IPS DF 19.7 (cell line): ENCODE measurements at regions not wholly inside any gene's neighbourhood (a gene's known extent, or its start where the extent isn't known, plus 50 kb on each side); places are given as distances from the start of the nearest gene placed in this dataset.

Source experiments
- DNase-seq: peaks from one replicate; pipeline ENCODE4 v3.0.0-alpha.2; 2013; ENCODE audit warnings: low read depth, low spot score

DNA sequence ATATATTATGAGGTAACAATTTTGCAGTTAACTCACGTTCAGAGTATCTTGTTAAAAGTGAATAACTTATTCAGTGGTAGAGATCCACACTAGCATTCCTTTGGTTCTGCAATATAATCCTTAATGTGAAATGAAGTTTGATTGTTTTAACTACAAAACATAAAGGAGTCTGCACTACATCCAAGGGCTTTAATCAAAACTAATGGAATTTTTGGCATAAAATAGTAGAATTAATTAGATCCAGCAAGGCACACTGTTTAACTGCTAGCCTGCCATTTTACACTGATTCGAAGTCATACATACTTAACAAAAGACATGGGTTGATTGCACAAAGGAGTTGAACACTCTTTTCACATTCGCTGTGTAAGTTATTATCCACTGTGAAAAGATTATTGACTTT, 263.0 kb upstream of the ROBO2 start:
- no peak for DNase-seq

DNA sequence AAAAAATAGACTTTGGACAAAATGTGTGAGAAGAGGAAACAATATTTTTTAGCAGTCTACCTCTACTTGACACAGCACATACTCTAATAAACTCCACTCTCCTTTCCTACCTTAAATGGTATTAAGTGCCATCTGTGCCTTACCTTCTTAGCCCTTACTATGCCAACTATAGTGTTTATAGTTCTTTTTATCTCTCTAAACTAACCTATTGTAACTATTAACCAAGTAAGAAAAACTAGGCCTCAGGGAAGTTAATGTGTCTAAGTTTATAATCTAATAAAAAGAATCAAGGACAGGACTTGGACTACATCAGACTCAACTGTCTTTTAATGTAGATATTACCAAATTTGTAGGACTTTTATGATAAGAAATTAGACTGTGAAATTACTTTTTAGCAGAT, 251.7 kb upstream of the ROBO2 start:
- DNase-seq: no peak

DNA sequence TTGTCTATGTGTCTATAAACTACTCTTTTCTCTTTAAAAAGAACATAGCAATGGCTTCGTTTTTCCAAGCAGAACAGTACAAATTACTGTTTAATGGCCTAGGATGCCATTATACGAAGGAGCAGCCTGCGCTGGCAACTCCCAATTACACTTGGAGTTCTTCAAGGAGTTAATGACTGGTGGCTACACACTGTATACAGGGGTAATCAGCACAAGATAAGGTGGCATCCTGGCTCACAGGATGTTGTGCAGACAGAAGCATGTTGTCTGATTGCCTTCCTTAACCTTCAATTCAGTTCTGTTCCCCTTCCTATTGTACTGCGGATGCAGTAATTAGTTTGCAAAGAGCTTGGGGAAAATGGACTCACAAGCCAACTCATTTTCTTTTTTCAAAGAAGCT, 250.7 kb upstream of the ROBO2 start:
- peak; percentile 35 for DNase-seq

DNA sequence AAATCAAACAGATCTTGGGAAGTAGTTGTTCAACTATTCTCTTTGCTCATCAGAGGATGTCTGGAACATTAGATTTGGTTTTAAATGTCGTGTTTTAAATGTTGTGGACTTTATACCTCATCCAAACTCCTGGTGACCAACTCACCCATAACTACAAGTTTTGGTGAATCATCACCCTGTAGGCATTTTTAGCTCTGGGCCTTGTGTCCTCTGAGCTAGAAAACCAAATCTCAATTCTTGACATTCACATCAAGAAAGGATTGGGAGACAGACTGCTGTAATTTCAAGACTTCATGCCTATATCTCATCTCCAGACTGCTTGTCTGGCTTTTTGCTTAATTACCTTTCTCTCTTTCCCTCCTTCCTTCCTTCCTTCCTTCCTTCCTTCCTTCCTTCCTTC, 228.5 kb upstream of the ROBO2 start:
- no peak for DNase-seq

DNA sequence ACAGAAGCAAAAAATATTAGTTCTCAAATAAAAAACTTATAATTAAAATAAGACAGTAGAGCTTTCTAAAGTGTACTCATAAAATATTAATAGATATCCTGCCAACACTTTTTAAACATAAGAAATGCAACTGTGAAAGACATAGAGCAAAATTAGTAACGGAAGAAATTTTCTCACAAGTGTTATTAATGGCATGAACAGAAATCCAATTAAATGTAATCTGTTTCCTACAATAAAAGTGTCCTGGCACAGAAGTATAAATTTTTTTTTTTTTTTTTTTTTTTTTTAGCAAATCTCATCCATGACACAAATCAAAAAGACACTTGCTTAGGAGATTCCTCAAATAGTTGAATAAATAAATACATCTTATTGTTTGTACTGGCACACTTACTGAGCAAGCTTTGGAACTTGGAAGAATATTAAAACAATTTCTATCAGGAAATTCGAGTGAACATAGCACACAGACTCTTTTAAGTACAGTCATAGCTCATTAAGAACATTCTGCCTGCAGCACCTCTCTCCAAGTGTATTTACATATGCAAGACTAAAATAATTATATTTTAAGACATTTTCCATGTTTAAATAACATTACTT, 227.2 kb upstream of the ROBO2 start:
- DNase-seq: no peak

DNA sequence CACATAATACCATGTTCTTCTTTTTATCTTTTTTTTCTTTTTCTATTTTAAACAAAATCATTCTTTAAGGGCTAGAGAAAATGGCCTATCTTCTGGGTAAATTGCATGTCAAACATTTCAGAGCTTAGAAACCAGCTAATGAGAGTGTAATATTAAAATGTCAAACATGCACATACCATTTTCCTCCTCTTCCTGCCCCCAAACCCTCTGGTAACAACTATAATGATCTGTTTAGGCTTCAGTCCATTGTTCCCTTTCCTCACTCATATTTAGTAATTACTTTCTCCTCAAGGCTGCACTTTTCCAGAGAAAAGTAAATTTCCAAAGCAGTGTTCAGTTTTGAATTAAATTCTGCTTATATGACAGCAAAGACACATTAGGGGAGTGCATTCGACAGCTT, 224.3 kb upstream of the ROBO2 start:
- no peak for DNase-seq

DNA sequence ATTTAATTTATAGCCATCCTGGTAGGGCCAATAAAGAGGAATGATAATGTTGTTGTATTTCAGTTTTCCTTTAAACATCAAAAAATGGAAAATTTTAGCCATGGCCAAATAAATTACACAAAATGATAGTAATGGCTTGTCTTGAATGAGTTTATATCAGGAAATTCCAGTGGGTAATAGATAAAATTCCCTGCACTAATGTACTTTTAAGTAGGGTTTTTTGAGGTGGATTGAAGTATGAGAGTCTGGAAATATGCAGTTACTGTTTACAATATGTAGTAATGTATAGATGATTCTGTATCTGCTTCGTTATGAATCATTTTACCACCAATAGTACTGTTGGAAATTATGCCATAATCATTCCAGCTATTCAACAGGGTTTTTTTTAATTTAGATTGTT, 219.4 kb upstream of the ROBO2 start:
- DNase-seq: no peak

DNA sequence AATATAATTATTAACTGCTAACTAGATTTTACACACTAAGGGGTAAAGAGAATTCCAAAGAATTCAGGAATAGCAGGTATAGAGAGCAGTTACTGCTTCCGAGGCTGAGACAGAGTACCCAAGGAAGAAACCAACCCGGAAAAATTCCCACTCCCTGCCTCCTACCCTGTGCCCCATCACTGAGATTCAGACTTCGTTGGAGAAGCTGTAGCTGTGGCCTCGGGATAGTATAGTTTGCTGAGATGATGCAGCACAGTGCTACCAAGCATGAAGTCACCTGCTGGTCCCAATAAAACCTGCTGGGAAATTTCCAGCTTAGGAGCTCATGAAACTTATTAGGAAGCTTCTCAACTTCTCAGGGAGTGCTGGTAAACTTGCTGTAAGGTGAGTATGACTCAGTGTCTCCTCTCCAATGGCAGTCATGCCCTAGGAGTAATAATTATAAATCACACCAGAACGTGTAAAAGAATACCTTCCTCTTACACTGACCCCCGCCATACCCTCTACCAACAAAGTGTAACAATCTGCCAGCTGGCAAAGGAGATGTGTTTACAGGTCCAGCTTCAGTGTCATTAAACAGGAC, 215.2 kb upstream of the ROBO2 start:
- no peak for DNase-seq

DNA sequence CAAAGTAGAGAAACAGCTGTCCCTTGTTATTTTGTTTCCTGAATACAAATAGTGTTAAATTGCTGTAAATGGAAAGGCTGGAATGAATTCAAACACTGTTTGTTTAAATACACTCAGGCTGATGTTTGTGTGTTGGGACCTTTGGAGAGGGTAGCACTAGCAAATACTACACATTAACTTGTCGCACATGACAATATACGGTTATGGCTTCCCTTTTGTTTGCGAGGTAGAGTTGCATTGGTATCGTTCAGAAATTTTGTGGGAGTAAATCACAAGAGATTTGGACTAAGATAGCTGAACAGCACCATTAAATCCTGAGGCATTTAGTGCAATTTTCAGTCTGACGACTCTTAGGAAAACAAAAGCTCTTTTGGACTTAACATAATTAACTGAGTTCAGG, 213.0 kb upstream of the ROBO2 start:
- DNase-seq: no peak

DNA sequence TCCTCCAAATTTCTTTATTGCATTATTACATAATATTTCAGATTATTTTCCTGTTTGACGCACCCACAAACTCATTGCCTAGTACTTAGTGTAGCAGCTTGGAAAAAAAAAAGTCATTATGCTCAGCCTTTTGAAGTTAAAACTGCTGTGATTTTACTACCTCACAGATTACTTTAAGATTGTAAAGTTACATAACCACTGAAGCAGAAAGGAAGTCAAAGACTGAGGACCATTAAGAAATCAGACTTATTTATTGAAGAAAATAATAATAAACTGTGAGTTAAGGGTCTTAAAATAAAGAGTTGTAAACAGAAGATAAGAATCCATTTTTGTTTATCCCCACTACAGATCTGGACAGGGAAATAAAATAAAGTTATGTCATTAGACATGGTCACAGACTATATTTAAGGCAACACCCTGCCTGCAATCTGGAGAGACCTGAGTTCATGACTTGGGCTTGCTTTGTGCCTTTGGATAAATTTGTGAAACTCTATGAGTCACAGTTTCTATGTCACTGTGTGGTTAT, 212.1 kb upstream of the ROBO2 start:
- DNase-seq: no peak

DNA sequence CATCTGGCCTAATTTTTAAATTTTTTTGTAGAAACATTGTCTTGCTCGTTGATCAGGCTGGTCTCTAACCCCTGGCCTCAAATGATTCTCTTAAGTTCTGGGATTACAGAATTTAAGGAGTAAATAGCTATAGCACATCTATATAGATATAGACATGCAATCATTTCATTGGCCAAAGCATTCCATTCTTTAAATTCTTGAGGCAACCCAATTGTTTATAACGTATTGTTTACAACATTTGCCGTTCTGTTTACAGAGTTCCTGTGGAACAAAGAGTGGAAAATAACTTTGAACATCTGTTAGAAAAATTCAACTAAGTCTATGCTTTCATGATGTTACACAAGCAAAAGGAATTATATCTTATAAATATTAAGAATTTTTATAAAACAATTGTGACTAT, 205.2 kb upstream of the ROBO2 start:
- DNase-seq: no peak

DNA sequence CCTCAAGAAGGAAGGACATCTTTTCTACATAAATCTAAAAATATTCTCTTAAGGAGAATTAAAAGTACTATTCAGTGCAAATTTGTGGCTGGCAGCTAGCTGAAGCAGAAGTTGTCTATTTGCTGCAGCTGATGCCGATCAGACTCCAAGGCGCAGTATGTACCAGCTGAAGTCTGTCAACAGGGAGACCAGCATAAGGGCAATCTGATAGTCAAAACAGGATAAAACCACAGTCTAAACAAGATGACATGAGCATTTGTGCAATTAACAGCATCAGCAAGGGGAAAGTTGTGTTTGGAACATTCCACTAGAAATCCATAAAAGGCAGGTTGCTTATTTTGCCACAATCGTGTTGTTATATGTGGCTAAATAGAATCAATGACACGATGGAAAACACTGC, 198.2 kb upstream of the ROBO2 start:
- DNase-seq: no peak

DNA sequence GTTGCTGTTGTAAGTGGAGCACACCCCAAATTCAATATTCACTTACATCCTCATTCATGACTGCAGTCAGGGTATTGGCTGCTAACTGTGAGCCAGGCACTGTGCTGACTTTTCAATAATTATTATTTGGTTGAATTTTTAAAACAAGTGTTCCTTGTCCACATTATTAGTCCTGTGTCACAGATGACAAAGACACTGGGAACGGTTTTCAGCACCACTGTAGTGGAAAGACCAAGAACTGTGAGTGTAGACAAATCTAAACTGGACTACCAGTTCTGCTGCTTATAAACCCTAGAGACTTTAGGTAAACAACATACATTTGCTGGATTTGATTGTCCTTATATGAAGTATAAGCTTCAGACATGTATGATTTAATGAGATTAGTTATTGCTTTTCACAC, 197.7 kb upstream of the ROBO2 start:
- DNase-seq: no peak

DNA sequence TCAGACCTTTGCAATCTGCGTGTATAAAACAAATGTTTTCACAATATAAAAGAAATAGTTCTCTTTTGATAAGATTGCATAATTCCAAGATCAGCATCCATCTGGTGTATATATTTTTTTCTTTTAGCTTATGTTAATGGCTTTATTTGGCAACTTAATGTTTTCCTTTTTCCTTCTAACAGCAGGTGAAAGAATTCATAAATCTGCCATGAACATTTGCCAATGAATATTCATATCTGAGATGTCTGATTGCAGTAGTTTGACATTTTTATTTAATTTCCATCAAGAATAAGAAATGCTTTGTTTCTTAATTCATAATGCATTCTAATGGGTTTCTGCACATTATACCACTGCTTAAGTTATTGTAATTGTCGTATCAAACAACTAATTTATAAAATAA, 184.4 kb upstream of the ROBO2 start:
- no peak for DNase-seq

DNA sequence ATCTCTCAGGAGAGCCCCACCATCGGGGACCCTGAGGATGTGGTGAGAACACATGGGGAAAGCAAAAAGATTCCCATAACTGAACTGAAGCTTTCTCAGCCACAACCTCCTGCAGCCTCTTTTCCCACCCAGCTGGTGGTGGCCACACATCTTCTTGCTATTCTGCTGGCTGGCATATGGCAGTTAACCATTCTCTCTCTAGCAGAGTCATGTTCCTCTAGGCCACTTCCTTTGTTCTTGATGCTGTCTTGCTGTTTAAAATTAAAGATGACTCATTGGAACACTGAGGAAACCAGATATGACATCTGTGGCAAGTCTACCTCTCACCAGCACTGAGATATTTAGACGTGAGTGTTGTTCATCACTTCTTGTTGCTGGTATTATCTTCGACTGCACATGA, 180.3 kb upstream of the ROBO2 start:
- no peak for DNase-seq

DNA sequence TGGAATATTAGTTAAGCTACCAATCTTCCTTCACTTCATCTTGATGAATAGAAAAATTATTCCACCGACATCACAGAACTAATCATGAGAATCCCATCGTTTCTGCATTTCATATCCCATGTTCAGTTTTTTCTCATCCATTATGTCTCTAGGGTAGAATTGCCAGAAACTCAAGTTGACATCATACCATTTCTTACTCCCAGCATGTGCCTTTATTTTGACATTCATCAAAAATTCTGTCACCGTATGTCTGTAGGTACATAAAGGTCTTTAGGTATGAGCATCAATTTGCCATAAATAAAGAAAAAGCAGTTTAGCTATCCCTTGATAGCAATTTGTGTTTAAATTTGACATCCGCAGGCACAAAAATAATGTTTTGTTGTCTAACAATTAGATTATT, 175.5 kb upstream of the ROBO2 start:
- no peak for DNase-seq

DNA sequence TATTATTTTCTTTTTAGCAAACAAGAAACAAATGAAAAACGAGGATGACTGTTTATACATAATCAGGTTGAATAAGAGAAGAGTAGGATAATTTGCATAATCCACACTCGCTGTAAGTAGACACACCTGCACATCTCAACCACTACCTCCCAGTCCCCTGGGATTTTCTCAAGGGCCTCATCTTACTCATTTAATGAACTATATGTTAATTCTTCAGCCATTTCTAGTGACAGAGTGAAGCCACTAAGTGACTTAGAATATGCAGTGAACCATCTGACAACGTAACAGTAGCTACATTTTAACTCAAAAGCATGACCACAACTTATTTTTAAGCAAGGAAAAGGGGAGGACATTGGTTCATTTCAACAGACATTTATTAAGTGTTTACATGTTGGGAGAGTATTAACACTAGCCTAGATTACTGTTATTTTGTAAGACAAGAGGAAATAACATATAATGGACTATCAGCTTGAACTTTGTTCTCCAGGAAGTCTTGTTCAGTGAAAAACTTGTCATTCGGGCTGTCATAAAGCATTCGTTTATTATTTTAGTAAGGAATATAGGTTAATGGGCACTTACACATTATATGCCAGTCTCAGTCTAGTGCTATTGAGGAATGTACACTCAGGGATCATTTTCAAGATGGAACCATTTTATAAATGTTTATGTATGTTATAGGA, 173.0 kb upstream of the ROBO2 start:
- no peak for DNase-seq

DNA sequence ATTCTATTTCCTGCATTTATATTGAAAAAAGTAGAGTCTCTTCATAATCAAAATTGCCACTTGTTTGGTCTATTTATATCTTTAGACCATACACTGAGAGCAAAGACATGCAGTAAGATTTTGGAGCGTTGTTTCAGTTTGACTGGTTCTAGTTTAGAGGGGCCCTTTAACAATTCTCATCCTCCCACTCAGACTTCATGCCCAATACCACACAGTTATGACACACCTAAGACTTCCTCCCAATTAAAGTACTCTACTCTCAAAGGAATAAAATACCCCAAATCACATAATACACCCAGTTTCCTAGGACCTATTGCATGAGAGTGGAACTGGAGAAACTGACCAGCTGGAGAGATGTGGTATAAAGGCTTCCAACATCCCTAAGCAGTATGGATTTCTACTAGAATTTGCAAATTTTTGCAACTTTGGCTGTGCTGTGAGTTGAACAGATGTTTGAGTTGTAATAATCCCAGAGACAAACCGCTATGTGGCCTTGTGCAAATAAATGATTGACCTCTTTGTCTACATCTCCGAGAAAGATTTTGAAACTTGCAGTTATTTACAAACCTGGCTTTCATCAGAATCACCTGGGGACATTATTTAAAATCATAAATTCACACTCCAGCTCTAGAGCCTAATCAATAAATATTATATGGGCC, 170.0 kb upstream of the ROBO2 start:
- DNase-seq: no peak

DNA sequence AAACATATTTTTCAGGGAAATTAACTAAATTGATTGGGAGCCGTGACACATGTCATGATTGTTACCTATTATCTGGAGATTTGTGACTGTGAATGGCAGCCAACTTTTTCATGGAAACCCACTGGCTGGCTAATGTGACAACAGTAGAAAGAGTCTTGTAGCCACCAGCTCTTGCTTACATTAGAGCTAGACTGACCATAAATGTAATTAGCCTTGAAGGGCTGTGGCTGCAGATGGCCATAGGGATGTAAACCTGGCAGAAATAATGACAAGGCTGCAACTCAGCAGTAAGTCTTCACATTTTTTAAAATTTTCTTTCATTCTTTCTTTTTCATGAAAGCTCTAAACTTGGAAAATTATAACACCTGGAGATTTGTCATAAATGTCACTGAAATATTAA, 168.2 kb upstream of the ROBO2 start:
- no peak for DNase-seq

DNA sequence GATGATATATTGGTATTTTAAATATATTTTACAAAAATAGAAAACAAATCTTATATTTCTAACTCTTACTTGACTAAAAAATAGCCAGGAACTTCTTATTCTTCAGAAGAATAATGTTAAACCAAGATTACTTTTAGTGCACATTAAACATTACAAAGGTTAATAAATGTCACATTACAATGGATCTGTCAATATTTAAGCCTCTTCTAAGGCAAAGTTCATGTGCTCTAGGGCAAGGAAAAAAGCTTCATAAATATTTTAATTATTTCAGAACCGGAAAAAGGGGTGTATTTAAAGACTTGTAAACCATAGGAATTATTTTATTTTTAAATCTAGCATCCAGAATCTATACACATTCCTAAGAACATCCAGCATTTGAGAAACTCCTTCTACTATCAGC, 166.9 kb upstream of the ROBO2 start:
- DNase-seq: no peak

DNA sequence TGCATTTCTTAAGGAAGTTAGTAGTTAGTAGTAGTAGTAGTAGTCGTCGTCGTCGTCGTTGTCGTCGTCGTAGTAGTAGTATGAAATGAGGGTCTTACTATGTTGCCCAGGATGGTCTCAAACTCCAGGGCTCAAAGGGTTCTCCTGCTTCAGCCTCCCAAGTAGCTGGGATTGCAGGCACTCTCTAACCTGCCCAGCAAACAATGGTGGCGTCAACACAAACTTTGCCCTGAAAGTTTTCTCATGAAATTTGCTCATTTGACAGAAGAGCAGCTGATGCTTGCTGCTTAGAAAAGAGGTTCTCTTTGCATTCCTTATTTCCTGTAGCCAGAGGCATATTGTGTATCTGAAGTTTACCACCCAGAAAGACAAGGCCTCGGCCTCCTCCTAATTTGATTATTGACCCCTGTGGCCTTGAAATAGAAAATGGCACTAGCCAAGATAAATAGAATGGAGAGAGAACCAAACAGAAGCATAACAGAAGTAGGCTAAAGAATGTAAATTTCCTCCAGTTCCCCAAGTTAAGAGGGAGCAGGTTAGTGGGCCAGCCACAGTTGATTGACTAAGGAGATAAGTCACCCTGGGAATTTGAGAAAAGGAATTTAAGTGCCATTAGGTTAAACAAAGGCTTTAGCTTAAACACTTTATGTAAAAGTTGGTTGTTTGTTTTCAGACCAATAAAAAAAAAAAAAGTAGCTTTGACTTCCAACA, 166.2 kb upstream of the ROBO2 start:
- DNase-seq: no peak

DNA sequence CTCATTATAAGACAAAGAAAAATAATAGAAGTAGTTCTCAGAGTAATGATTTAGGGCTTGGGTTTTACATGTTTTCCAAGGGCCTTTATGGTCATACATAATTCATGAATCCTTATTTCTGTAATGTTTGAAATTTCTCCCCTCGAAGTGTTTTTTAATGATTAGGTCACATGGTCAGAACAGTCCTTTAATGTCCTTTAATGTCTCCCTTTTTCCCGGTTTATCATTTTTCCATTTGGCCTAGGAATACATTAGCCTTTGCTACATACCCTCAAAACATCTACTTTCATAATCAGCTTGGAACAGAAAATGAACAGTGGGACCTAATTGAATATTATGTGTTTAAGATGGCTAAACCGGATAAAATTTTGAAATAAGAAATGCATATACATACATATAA, 159.9 kb upstream of the ROBO2 start:
- no peak for DNase-seq
